ENCODE measurements at regions not wholly inside any gene's neighbourhood (a gene's known extent, or its start where the extent isn't known, plus 50 kb on each side); places are given as distances from the start of the nearest gene placed in this dataset.
A peak's percentile ranks its signal among the peaks of the same experiment; 100 is the strongest.

- DNase-seq (ENCODE audit: low spot score), result no peak
Observed at GRCh38 chr4:122555216-122555615, 65.7 kb downstream of the IL21 start.

GRCh38 chr4:122553432-122553831 lies 67.4 kb downstream of the IL21 start:
- DNase-seq (ENCODE audit: low spot score), result no peak

- no peak for DNase-seq (ENCODE audit: low spot score)
Observed at GRCh38 chr4:122552898-122553297, 68.0 kb downstream of the IL21 start.

GRCh38 chr4:122548886-122549630 lies 71.8 kb downstream of the IL21 start:
- no peak for DNase-seq (ENCODE audit: low spot score)

- DNase-seq (ENCODE audit: low spot score), result no peak
Observed at GRCh38 chr4:122548452-122548851, 72.4 kb downstream of the IL21 start.

- DNase-seq (ENCODE audit: low spot score), result no peak
Observed at GRCh38 chr4:122542411-122543236, 78.2 kb downstream of the IL21 start.

GRCh38 chr4:122541996-122542395 lies 78.9 kb downstream of the IL21 start:
- no peak for DNase-seq (ENCODE audit: low spot score)

- DNase-seq (ENCODE audit: low spot score), result no peak
Observed at GRCh38 chr4:122540838-122541237, 80.0 kb downstream of the IL21 start.

- no peak for DNase-seq (ENCODE audit: low spot score)
Observed at GRCh38 chr4:122539861-122540465, 80.9 kb downstream of the IL21 start.

- no peak for DNase-seq (ENCODE audit: low spot score)
Observed at GRCh38 chr4:122537388-122538135, 81.0 kb upstream of the IL2 start.

- DNase-seq (ENCODE audit: low spot score), result no peak
Observed at GRCh38 chr4:122536001-122536400, 79.5 kb upstream of the IL2 start.

GRCh38 chr4:122534776-122535175 lies 78.3 kb upstream of the IL2 start:
- no peak for DNase-seq (ENCODE audit: low spot score)

- peak; percentile 10 for DNase-seq (ENCODE audit: low spot score)
Observed at GRCh38 chr4:122533841-122534240, 77.3 kb upstream of the IL2 start.

GRCh38 chr4:122532766-122533165 lies 76.2 kb upstream of the IL2 start:
- DNase-seq (ENCODE audit: low spot score), result no peak

- DNase-seq (ENCODE audit: low spot score), result no peak
Observed at GRCh38 chr4:122531514-122531913, 75.0 kb upstream of the IL2 start.

- no peak for DNase-seq (ENCODE audit: low spot score)
Observed at GRCh38 chr4:122531038-122531437, 74.5 kb upstream of the IL2 start.

- DNase-seq (ENCODE audit: low spot score), result no peak
Observed at GRCh38 chr4:122528879-122529278, 72.4 kb upstream of the IL2 start.

GRCh38 chr4:122525865-122526264 lies 69.3 kb upstream of the IL2 start:
- no peak for DNase-seq (ENCODE audit: low spot score)

GRCh38 chr4:122524176-122524575 lies 67.7 kb upstream of the IL2 start:
- no peak for DNase-seq (ENCODE audit: low spot score)

GRCh38 chr4:122522944-122523343 lies 66.4 kb upstream of the IL2 start:
- no peak for DNase-seq (ENCODE audit: low spot score)

GRCh38 chr4:122517345-122517744 lies 60.8 kb upstream of the IL2 start:
- no peak for DNase-seq (ENCODE audit: low spot score)

- no peak for DNase-seq (ENCODE audit: low spot score)
Observed at GRCh38 chr4:122516376-122516775, 59.9 kb upstream of the IL2 start.
